ENCODE measurements at regions not wholly inside any gene's neighbourhood (a gene's known extent, or its start where the extent isn't known, plus 50 kb on each side); places are given as distances from the start of the nearest gene placed in this dataset.

DNA sequence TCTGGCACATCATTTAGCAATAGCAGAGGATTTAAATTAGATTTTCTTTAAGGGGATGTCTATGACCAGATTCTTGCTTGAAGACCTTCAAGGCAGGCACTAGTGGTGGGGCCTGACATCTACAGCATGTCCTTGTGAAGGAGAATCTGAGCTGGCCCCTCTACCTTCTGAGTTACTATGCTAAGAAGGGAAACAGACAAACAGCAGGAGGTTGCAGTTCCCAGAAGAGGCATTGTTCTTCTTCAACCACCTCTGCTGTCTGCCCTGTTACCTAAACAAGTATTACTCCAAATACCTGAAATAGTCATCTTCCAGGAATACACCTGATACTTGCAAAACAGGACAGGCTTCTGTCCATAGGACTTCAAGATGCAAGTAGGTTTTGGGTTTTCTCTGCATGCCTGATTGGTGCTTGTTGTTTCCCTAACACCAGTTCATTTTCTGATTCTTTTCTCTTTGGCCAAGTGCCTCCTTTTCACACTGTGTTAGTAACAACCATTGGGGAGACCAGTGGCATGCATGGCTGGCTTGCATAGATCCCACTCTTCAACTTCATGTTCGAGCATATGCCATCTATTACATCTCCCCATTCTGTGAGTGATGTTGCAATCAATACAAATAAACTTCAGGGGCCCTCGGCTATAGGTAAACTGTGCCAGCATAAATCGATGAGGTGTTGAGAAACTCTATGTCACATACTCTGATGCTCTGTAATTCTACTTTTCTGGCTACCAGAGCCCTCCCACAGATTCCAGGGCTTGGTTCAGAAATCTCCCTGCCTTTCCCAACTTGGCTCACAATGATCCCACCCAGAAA is 93.0 kb upstream of the DUSP10 start:
- H3K4me3 ChIP-seq (replicated peaks; ENCODE audit: low read depth, low read length): no peak overlapping the region
- no peak for DNase-seq (ENCODE audit: extremely low read depth, low read depth)
- TF ChIP-seq CTCF (IDR thresholded peaks at IDR 0.05; ENCODE audit: low read depth, low read length, missing control alignments): no peak

DNA sequence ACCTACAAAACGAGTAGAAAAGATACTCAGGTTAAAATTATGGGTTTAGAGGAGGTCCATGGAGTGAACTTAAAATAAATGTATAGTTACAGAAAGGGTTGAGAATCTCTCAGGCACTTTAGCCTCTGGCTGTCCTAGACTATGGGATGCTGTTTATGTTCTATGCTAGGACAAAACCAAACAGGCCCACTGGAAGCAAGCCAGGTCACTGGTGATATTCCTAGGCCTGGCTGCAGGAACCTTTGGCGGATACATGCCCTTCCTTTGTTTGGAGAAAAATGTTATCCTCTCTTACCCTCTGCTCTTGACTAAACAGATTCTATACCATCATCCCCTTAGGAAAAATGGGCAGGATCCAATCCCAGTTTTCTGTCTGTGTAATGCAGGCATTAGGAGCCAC is 90.7 kb upstream of the DUSP10 start:
- H3K4me3 ChIP-seq (replicated peaks; ENCODE audit: low read depth, low read length): no peak overlapping the region
- DNase-seq (ENCODE audit: extremely low read depth, low read depth): no peak
- no peak for TF ChIP-seq CTCF (IDR thresholded peaks at IDR 0.05; ENCODE audit: low read depth, low read length, missing control alignments)

- TF ChIP-seq CTCF (IDR thresholded peaks at IDR 0.05; ENCODE audit: low read depth, low read length, missing control alignments): no peak
- no peak overlapping the region for H3K4me3 ChIP-seq (replicated peaks; ENCODE audit: low read depth, low read length)
- DNase-seq (ENCODE audit: extremely low read depth, low read depth): no peak
Observed at GRCh38 chr1:221832151-221832550, 90.3 kb upstream of the DUSP10 start.

DNA sequence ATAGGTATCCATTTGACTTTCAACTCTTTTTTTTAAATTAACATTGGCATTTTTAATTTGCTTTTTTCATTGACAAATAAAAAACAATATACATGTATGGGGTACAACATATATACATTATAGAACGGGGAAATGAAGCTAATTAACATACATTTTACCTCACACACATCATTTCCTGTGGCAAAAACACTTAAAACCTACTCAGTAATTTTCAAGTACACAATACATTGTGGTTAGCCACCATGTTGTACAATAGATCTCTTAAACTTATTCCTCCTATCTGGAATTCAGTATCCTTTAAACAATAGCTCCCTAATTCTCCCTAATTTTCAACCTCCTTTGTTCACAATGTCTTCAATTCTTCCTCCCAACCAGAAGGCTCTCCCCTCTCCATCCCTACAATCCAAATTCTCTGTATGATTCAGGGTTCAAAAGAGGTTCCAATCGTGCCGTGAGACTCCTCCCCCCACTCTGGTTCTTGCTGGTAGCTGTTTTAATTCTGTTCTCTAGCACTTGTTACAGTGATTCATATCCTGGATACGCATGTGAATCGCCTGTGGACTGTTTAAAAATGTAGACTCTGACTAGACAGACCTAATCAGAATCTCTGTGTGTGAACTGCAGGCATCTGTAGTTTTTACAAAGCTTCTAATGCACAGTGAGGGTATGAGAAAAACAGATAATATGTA is 87.6 kb upstream of the DUSP10 start:
- peak; percentile 78 for DNase-seq (ENCODE audit: extremely low read depth, low read depth)

GRCh38 chr1:221827307-221827642 is 85.4 kb upstream of the DUSP10 start:
- DNase-seq (ENCODE audit: extremely low read depth, low read depth): no peak
- H3K4me3 ChIP-seq (replicated peaks; ENCODE audit: low read depth, low read length): no peak overlapping the region
- TF ChIP-seq CTCF (IDR thresholded peaks at IDR 0.05; ENCODE audit: low read depth, low read length, missing control alignments): no peak

More for the DNA sequence above, 87.6 kb upstream of the DUSP10 start:
- no peak overlapping the region for H3K4me3 ChIP-seq (replicated peaks; ENCODE audit: low read depth, low read length)
- TF ChIP-seq CTCF (IDR thresholded peaks at IDR 0.05; ENCODE audit: low read depth, low read length, missing control alignments): no peak

DNA sequence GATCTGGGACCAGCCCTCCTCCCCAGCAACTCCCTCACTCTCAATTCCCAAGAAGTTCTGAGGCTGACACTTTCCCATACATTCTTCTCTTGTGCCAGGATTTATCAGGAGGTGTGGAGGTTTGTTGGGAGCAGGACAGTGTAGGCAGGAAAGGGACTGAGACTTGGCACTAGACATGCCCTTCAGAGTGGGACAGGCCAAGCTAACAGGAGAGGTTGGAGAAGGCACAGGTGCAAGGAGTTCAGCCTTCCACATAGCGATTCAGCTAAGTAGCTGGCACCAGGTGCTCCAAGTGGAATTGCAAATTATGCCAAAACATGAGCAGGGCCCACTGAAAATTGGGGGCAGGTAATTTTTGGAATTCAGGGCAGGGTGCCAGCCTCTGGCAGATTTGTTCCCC is 83.0 kb upstream of the DUSP10 start:
- H3K4me3 ChIP-seq (replicated peaks; ENCODE audit: low read depth, low read length): no peak overlapping the region
- no peak for TF ChIP-seq CTCF (IDR thresholded peaks at IDR 0.05; ENCODE audit: low read depth, low read length, missing control alignments)
- DNase-seq (ENCODE audit: extremely low read depth, low read depth): no peak

Data from HFF-Myc (cell line).